ENCODE measurements at regions not wholly inside any gene's neighbourhood (a gene's known extent, or its start where the extent isn't known, plus 50 kb on each side); places are given as distances from the start of the nearest gene placed in this dataset.

DNA sequence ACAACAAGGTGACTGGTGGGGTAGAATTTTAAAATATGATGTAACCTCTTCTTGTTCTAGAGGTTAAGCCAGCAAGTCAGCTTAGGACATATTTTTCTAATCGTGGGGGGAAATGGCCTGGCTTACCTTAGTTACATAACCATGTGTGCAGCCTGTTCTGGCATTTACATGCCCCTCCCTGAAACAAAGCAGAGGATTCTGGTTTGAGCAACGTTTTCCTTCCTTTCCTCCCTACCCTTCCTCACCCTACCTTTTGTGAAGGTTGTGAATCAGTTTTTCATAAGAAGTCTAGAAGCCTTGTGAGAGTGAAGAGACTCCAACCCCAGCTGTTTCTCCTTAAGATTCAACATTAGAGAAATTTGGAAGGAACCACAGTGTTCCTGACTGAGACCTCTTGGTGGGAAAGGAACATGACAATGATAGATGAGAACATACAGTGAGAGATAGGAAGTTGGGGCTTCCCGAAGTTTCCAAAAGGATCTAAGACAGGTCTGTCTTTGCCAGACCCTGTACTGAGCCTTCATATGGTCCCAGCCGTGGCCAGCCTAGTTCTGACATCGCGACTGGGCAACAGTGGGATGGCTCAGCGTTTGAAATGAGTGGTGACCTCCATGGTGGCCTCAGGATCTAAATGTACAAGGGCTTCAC lies 365.2 kb downstream of the SPATA31D1 start:
- Histone ChIP-seq H3K79me2 (ENCODE audit: insufficient read depth, low read length) (no peaks in the 10 kb centered on the region), H3K27ac (ENCODE audit: low read depth in 1 of 2, low read length in 2 of 2) (no peak overlapping the region), H3K9me3 (replicated peaks in 1 of 2; ENCODE audit: control insufficient read depth in 1 of 2, insufficient read depth in 1 of 2, low read length in 2 of 2) (peaks cover 0 to 3% of the 10 kb centered on the region in 2 donors), H3K27me3 (ENCODE audit: control insufficient read depth in 2 of 2, insufficient read depth in 2 of 2, low read length in 2 of 2) (no peaks in the 10 kb centered on the region), H3K4me1 (ENCODE audit: control insufficient read depth in 1 of 2, insufficient read depth in 2 of 2, low read length in 2 of 2) (no peaks in the 10 kb centered on the region), H3K4me2 (replicated peaks; ENCODE audit: extremely low read depth, low read length, poor library complexity, severe bottlenecking) (no peak overlapping the region), H3K4me3 (replicated peaks in 1 of 3; ENCODE audit: low read depth in 2 of 3, low read length in 3 of 3) (no peak overlapping the region), H3K36me3 (replicated peaks in 1 of 2; ENCODE audit: control insufficient read depth in 1 of 2, insufficient read depth in 2 of 2, low read length in 2 of 2) (no peaks in the 10 kb centered on the region), H2AFZ (ENCODE audit: insufficient read depth, low read depth, low read length, poor library complexity, severe bottlenecking) (no peak overlapping the region), H3K9ac (ENCODE audit: insufficient read depth, low read length, poor library complexity, severe bottlenecking) (no peak overlapping the region), H4K20me1 (ENCODE audit: insufficient read depth, low read length) (no peaks in the 10 kb centered on the region)
- intact Hi-C loops (cut with micrococcal nuclease), result no loop called here
- Mint-ChIP-seq H3K27me3 (ENCODE audit: low read depth in 3 of 3) (no peaks in the 10 kb centered on the region), H3K4me3 (no peak overlapping the region), H3K36me3 (no peaks in the 10 kb centered on the region), H3K27ac (no peak overlapping the region), H3K9me3 (peaks cover 0 to 10% (median 4%) of the 10 kb centered on the region in 7 donors), H3K4me1 (no peaks in the 10 kb centered on the region)
- TF ChIP-seq, protein P1, sequence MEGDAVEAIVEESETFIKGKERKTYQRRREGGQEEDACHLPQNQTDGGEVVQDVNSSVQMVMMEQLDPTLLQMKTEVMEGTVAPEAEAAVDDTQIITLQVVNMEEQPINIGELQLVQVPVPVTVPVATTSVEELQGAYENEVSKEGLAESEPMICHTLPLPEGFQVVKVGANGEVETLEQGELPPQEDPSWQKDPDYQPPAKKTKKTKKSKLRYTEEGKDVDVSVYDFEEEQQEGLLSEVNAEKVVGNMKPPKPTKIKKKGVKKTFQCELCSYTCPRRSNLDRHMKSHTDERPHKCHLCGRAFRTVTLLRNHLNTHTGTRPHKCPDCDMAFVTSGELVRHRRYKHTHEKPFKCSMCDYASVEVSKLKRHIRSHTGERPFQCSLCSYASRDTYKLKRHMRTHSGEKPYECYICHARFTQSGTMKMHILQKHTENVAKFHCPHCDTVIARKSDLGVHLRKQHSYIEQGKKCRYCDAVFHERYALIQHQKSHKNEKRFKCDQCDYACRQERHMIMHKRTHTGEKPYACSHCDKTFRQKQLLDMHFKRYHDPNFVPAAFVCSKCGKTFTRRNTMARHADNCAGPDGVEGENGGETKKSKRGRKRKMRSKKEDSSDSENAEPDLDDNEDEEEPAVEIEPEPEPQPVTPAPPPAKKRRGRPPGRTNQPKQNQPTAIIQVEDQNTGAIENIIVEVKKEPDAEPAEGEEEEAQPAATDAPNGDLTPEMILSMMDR (IDR thresholded peaks at IDR 0.05), result no peak
- DNase-seq, result no peak
- 100% methylated on average over 5 of the region's 7 CpGs for WGBS (ENCODE audit: insufficient coverage)

DNA sequence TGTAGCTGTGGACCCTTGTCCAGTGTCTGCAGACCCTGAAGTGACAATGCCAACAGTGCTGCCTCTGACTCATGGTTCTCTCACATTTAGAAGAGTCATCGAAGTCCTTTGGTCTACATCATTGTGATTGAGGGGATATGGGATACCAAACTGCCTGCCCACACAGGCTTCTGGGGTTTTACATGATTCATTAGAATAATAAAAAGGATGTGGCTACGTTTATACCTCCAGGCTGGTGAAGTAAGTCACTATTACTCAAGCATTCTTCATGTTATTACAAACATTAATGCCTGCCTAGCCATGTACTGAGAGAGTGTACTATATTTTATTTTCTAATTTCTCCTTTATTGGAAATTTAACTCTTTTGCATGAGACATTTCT lies 365.7 kb downstream of the SPATA31D1 start:
- H3K4me2 ChIP-seq (replicated peaks; ENCODE audit: extremely low read depth, low read length, poor library complexity, severe bottlenecking), result no peak overlapping the region

More for the DNA sequence above, 365.7 kb downstream of the SPATA31D1 start:
- H3K36me3 ChIP-seq (replicated peaks in 1 of 2; ENCODE audit: control insufficient read depth in 1 of 2, insufficient read depth in 2 of 2, low read length in 2 of 2), result no peaks in the 10 kb centered on the region
- intact Hi-C loops (cut with micrococcal nuclease), result no loop called here
- no peak overlapping the region for H2AFZ ChIP-seq (ENCODE audit: insufficient read depth, low read depth, low read length, poor library complexity, severe bottlenecking)
- no peak overlapping the region for H3K4me3 ChIP-seq (replicated peaks in 1 of 3; ENCODE audit: low read depth in 2 of 3, low read length in 3 of 3)
- H3K9ac ChIP-seq (ENCODE audit: insufficient read depth, low read length, poor library complexity, severe bottlenecking), result no peak overlapping the region
- H3K36me3 Mint-ChIP-seq, result no peaks in the 10 kb centered on the region
- H3K79me2 ChIP-seq (ENCODE audit: insufficient read depth, low read length), result no peaks in the 10 kb centered on the region
- peaks cover 0 to 1% (median 0%) of the 10 kb centered on the region in 3 donors for H3K27me3 Mint-ChIP-seq (ENCODE audit: low read depth in 3 of 3)
- TF ChIP-seq, protein P1 (IDR thresholded peaks at IDR 0.05), result no peak
- no peaks in the 10 kb centered on the region for H4K20me1 ChIP-seq (ENCODE audit: insufficient read depth, low read length)
- H3K27ac Mint-ChIP-seq, result no peak overlapping the region
- H3K4me3 Mint-ChIP-seq, result no peak overlapping the region
- peaks cover 0 to 3% of the 10 kb centered on the region in 2 donors for H3K9me3 ChIP-seq (replicated peaks in 1 of 2; ENCODE audit: control insufficient read depth in 1 of 2, insufficient read depth in 1 of 2, low read length in 2 of 2)
- no peak for DNase-seq
- H3K4me1 Mint-ChIP-seq, result no peaks in the 10 kb centered on the region
- H3K27ac ChIP-seq (ENCODE audit: low read depth in 1 of 2, low read length in 2 of 2), result no peak overlapping the region
- no CpG with 5 or more reads among the region's 2 CpGs for WGBS (ENCODE audit: insufficient coverage)
- H3K9me3 Mint-ChIP-seq, result peaks cover 0 to 7% (median 4%) of the 10 kb centered on the region in 7 donors
- H3K27me3 ChIP-seq (ENCODE audit: control insufficient read depth in 2 of 2, insufficient read depth in 2 of 2, low read length in 2 of 2), result no peaks in the 10 kb centered on the region
- H3K4me1 ChIP-seq (ENCODE audit: control insufficient read depth in 1 of 2, insufficient read depth in 2 of 2, low read length in 2 of 2), result no peaks in the 10 kb centered on the region

Data from CD14-positive monocyte (primary cell).